ENCODE measurements at regions not wholly inside any gene's neighbourhood (a gene's known extent, or its start where the extent isn't known, plus 50 kb on each side); places are given as distances from the start of the nearest gene placed in this dataset.

GRCh38 chr1:80021891-80022290 is 1015.4 kb upstream of the ADGRL4 start:
- TF ChIP-seq CTCF (IDR thresholded peaks at IDR 0.05) (no peak), POLR2AphosphoS5 (IDR thresholded peaks at IDR 0.05; ENCODE audit: low read depth, low read length) (no peak)

All from Panc1 (cell line).